Renal cortical epithelial cell (primary cell): ENCODE measurements at regions not wholly inside any gene's neighbourhood (a gene's known extent, or its start where the extent isn't known, plus 50 kb on each side); places are given as distances from the start of the nearest gene placed in this dataset.

Source experiments
- DNase-seq: peaks from one replicate; pipeline ENCODE4 v3.0.0-alpha.2; 2011; ENCODE audit warnings: low read depth

GRCh38 chr2:219692521-219692920 lies 65.1 kb downstream of the SLC4A3 start:
- DNase-seq = no peak

DNA sequence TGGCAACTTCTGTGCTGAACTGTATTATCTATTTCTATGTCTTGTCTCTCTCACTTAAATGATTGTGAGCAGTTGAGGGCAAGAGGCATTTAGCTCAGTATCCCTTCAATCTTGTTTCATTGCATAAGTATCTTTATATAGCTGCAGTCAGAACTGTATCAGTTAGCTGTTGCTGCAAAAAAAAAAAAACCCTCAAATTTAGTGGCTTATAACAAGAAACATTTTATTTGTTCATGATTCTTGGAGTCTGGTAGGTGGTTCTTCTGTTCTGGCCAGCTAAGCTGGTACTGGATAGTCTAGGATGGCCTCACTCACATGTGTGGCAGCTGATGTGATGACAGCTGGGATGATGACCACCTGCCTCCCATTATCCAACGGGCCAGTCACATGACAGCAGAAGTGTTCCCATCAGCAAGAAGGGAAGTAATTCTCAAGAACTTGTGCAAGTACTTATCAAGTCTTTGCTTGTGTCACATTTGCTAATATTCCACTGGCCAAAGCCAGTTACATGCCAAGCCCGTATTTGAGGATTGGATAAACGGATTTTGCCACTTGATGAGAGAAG lies 67.8 kb downstream of the SLC4A3 start:
- DNase-seq = no peak

GRCh38 chr2:219697811-219698747 lies 70.6 kb downstream of the SLC4A3 start:
- DNase-seq = no peak

DNA sequence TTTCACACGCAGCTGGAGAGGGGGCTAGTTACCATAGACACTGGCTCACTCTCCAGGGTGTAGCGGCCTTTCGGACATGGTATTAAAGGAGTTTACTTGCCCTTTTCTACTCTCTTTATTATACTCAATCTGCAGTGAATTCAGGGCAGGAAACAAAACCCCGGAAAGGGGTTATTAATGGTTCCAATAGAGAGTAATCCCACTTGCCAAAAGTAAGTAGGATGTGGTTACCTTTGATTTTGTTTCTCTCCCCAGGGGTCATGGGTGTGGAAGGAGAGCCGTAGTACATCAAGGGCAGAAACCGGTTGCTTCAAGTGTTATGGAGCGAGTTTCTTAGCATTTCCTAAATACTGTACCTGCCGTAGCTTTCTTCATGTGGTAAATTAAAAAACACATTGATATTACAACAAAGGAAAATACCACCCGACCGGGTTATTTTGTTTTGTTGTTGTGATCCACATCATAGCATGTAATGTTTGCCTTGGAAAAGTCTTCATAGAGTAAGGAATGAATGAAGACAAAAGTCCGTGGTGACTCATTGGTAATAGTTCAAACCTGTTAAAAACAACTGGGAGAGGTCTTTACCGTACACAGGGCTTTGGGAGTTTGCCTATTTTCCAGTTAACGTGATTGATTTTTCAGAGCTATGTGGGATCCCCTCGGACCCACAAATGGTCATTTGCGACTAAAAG lies 71.5 kb downstream of the SLC4A3 start:
- DNase-seq = no peak

GRCh38 chr2:219699440-219699821 lies 72.0 kb downstream of the SLC4A3 start:
- no peak for DNase-seq

GRCh38 chr2:219701847-219702634 lies 74.6 kb downstream of the SLC4A3 start:
- no peak for DNase-seq

- DNase-seq = no peak
Measured at GRCh38 chr2:219702796-219703545, 75.5 kb downstream of the SLC4A3 start.

GRCh38 chr2:219704878-219705277 lies 77.4 kb downstream of the SLC4A3 start:
- no peak for DNase-seq

GRCh38 chr2:219706823-219707281 lies 79.4 kb downstream of the SLC4A3 start:
- DNase-seq = no peak

DNA sequence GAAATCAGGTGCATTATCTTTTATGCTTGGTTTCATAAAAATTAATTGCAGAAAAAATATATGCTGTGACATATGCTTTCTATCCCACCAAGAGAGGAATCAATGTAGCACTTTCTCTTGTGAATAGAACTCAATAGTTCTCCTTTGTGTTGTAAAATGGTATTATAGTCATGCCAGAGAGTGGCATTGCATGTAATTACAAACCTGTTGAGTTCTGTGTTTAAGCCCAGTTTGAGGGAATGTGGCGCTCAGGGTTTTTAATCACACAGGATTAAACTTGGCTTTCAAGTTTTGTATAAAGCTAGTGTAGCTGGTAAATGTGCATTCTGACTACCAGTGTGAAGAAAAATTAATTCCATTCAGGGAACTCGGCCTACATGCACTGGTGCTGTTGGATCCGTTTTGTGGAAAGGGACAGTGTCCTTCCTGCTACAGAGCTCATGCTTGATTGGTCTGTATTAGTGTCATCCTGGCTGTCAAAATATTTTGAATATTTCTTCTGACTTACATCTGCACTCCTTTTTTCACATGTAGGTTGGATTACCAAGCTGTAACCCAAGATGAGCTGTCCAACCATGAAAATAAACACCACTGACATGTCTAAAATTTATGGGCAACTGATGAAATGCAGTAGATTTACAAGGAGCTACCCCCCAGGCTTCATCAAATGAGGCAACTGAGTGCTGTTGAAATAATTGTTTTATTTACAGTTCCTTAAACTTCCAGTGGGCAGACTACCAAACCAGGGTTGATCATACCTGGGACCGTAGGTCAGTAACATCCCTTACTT lies 80.3 kb downstream of the SLC4A3 start:
- DNase-seq = no peak

DNA sequence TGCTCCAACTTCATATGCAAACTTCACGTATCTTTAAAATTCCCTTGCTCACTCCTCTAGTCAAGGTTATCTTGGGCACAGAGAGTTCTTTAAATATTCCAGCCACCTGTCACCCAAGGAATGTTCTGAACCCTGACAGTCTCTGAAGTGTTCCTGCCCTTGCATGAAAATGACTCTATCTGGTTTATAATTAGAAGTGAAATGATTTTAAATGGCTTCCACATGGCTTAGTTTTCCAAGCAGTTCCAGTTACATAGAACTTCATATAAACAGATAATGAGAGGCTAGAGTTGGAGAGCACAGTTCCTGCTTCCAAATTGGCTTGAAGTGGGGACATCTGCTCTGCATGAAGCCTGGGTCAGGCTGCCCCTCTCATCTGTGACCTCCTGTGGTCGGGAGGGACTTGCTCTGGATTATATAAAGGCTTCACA lies 81.9 kb downstream of the SLC4A3 start:
- no peak for DNase-seq

DNA sequence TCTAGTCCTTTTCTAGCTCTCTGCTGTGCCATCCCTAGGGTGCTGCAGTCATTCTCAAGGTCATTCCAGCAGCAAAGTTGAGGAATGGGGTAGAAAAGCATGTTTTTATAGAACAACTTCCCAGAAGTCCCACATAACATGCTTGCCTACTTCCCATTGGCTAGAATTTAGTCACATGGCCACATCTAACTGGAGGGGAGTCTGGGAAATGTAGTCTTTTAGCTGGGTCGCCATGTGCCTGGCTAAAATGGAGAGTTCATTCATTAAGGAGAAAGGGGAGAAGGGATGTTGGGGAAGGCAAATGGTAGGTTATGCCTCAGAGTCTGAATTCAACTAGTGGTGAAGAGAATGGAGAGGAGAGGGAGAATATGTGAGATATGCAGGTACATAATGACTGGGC lies 85.7 kb downstream of the SLC4A3 start:
- DNase-seq = no peak

- no peak for DNase-seq
Measured at GRCh38 chr2:219714681-219715400, 87.4 kb downstream of the SLC4A3 start.

DNA sequence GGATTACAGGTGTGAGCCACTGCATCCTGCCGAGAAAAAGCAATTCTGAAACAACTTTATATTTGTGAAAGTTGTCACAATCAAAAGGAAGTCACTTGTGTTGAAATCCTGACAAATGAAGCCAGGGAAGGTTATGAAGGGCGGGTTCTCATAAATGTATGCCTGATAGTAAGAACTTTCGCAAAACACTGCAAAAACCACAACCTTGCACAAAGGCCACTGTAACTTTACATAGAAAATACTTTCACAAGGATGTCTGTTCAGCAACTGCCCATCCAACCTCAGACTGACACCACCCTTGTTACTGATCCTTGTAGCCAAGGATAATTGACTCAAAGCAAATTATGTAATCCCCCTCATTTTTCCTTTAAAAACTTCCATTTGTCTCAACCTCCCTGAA lies 90.6 kb downstream of the SLC4A3 start:
- no peak for DNase-seq

DNA sequence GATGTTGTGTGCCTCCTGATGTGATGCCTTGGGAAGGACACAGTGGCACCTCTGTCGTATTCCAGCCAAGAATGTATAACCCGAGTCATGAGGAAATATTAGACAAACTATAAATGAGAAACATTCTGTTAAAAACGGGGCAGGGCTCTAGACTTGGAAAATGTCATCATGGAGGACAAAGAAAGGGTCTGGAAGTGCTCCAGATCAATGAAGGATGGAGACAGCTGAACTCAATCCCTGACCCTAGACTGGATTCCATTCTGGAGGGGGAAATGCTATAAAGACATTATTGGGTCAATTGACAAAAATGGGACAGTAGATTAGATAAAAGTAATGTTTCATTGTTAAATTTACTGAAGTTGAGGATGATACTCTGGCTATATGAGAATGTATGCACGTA lies 92.1 kb downstream of the SLC4A3 start:
- no peak for DNase-seq

GRCh38 chr2:219720956-219721355 lies 93.5 kb downstream of the SLC4A3 start:
- no peak for DNase-seq

GRCh38 chr2:219722276-219722879 lies 94.9 kb downstream of the SLC4A3 start:
- DNase-seq = peak; percentile 85

DNA sequence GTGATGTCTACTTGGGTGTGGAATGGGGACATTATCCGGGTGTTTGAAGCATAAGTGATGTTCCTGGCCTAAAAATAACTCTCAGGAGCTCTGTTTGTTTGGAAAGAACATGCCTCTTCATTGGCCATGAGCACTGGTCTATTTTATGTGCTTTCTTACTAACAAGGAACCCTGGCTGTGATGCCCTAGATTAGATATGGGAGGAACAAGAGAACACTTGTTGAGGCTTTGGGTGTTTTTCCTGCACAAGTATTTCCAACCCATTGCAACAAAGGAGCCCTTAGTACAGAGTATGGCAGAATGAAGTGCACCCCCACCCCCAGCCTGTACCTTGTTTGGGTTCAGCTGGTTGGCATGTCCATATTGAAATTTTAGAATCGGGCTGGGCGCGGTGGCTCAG lies 95.9 kb downstream of the SLC4A3 start:
- DNase-seq = no peak

- DNase-seq = no peak
Measured at GRCh38 chr2:219724628-219725027, 97.2 kb downstream of the SLC4A3 start.
